Naive thymus-derived CD4-positive, alpha-beta T cell (primary cell): ENCODE measurements at regions not wholly inside any gene's neighbourhood (a gene's known extent, or its start where the extent isn't known, plus 50 kb on each side); places are given as distances from the start of the nearest gene placed in this dataset.

ENCODE experiments used
- ATAC-seq: fragments of 150-1000 bp; cut with Tn5 transposase; 2 replicates; pipeline ENCODE4 v1.10.0; 2021; ENCODE audit warnings: mild to moderate bottlenecking, moderate library complexity
- CTCF ChIA-PET: fragments of 350-600 bp; sonication (Branson Sonifier 250); formaldehyde crosslinking; loops from one replicate; lab custom pipeline; 2021; ENCODE audit warnings: antibody characterized with exemption; lab: Charles Lee
- POLR2A ChIA-PET: fragments of 350-600 bp; sonication (Branson Sonifier 250); formaldehyde crosslinking; loops from one replicate; lab custom pipeline; 2021; ENCODE audit warnings: antibody characterized with exemption, inconsistent platforms; lab: Charles Lee
- DNase-seq, 9 donors: peaks; one replicate each; pipeline versions ENCODE4 v3.0.0 to v3.0.0-alpha.2; 2020 to 2022; ENCODE audit warnings: mixed read lengths in 1 of 9
- H3K27ac ChIP-seq: one replicate; pipeline ENCODE4 v1.7.0; 2013; ENCODE audit warnings: mild to moderate bottlenecking, low read depth, low read length, moderate library complexity
- H3K27me3 ChIP-seq, 2 donors: one replicate each; pipeline ENCODE4 v1.7.0; 2013; ENCODE audit warnings: low read length in 2 of 2, mild to moderate bottlenecking in 2 of 2, moderate library complexity in 2 of 2; ENCODE audit not compliant: control insufficient read depth in 2 of 2, insufficient read depth in 2 of 2
- H3K36me3 ChIP-seq, 3 experiments: 1 replicate in 2 of 3; 2 replicates in 1 of 3; pipeline ENCODE4 v1.7.0; 2013; ENCODE audit warnings: low read length in 3 of 3, mild to moderate bottlenecking in 3 of 3, moderate library complexity in 1 of 3; ENCODE audit not compliant: insufficient read depth in 3 of 3, control insufficient read depth in 2 of 3
- H3K4me1 ChIP-seq, 2 donors: one replicate each; pipeline ENCODE4 v1.7.0; 2013; ENCODE audit warnings: low read length in 2 of 2, mild to moderate bottlenecking in 2 of 2, moderate library complexity in 1 of 2; ENCODE audit not compliant: control insufficient read depth in 2 of 2, insufficient read depth in 2 of 2
- H3K4me3 ChIP-seq: 2 replicates; pipeline ENCODE4 v1.7.0; 2013; ENCODE audit warnings: mild to moderate bottlenecking, low read length
- H3K9me3 ChIP-seq, 3 experiments: 1 replicate in 2 of 3; 2 replicates in 1 of 3; pipeline ENCODE4 v1.7.0; 2013; ENCODE audit warnings: low read length in 3 of 3; ENCODE audit not compliant: control insufficient read depth in 2 of 3
- H3K27ac Mint-ChIP-seq, 9 donors: one replicate each; pipeline ENCODE4 v1.8.0; 2020 to 2022; ENCODE audit warnings: mixed read lengths in 9 of 9, mild to moderate bottlenecking in 8 of 9, moderate library complexity in 5 of 9, inconsistent platforms in 2 of 9
- H3K27me3 Mint-ChIP-seq, 5 donors: one replicate each; pipeline ENCODE4 v1.8.0; 2021 to 2022; ENCODE audit warnings: mixed read lengths in 5 of 5, mild to moderate bottlenecking in 1 of 5
- H3K36me3 Mint-ChIP-seq, 5 donors: one replicate each; pipeline ENCODE4 v1.8.0; 2020 to 2022; ENCODE audit warnings: mixed read lengths in 5 of 5, mild to moderate bottlenecking in 3 of 5, inconsistent platforms in 1 of 5
- H3K4me1 Mint-ChIP-seq, 7 donors: one replicate each; pipeline ENCODE4 v1.8.0; 2020 to 2022; ENCODE audit warnings: mixed read lengths in 7 of 7, mild to moderate bottlenecking in 3 of 7, inconsistent platforms in 1 of 7
- H3K4me3 Mint-ChIP-seq, 10 donors: one replicate each; pipeline ENCODE4 v1.8.0; 2020 to 2022; ENCODE audit warnings: mild to moderate bottlenecking in 10 of 10, mixed read lengths in 10 of 10, moderate library complexity in 6 of 10, inconsistent platforms in 2 of 10
- H3K9me3 Mint-ChIP-seq, 11 donors: one replicate each; pipeline ENCODE4 v1.8.0; 2020 to 2022; ENCODE audit warnings: mixed read lengths in 11 of 11, mild to moderate bottlenecking in 4 of 11, inconsistent platforms in 1 of 11, moderate library complexity in 1 of 11
- intact Hi-C, 2 donors: fragments of 100-400 bp; cut with micrococcal nuclease; formaldehyde crosslinking; loops; one replicate each; pipeline ENCODE4 v1.15.1; 2023

DNA sequence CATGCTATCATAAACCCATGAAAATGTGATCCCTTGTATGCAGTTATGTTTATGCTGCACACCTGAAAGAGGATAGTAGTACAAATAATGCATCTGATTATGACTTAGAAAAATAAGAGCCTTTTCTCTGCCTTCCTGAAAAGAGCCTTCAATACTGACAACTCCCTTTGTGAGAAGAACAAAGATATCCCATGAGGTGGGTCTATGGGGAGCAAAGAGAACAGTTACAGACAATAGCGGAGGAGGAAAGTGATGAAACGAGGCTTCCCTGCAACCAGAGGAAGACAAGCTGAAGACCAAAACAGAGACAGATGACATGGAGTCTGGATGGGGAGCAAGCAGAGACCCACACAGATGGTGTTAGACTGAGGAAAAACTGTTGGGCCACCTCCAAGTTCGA is 598.3 kb upstream of the PLXNA2 start:
- Histone ChIP-seq H3K36me3 (no peaks in the 10 kb centered on the region), H3K4me1 (no peaks in the 10 kb centered on the region), H3K27ac (no peak overlapping the region), H3K27me3 (no peaks in the 10 kb centered on the region), H3K9me3 (no peaks in the 10 kb centered on the region), H3K4me3 (no peak overlapping the region)
- no peak overlapping the region for H3K4me3 Mint-ChIP-seq
- H3K27me3 Mint-ChIP-seq: peaks cover 0 to 13% (median 0%) of the 10 kb centered on the region in 5 donors
- H3K9me3 Mint-ChIP-seq: peaks cover 0 to 5% (median 0%) of the 10 kb centered on the region in 11 donors
- ChIA-PET POLR2A (no interaction called here), CTCF (no interaction called here)
- intact Hi-C loops: no loop called here
- no peak for DNase-seq
- H3K36me3 Mint-ChIP-seq: peaks cover 0 to 5% (median 0%) of the 10 kb centered on the region in 5 donors
- H3K4me1 Mint-ChIP-seq: no peaks in the 10 kb centered on the region
- no peak overlapping the region for H3K27ac Mint-ChIP-seq
- ATAC-seq: no peak

GRCh38 chr1:208844158-208844557 is 600.0 kb upstream of the PLXNA2 start:
- intact Hi-C loops: no loop called here
- no peak overlapping the region for H3K4me3 ChIP-seq
- H3K27me3 ChIP-seq: no peaks in the 10 kb centered on the region

GRCh38 chr1:208848854-208849253 is 604.7 kb upstream of the PLXNA2 start:
- Histone ChIP-seq H3K4me1 (no peaks in the 10 kb centered on the region), H3K27me3 (no peaks in the 10 kb centered on the region), H3K9me3 (no peaks in the 10 kb centered on the region), H3K36me3 (no peaks in the 10 kb centered on the region), H3K27ac (no peak overlapping the region), H3K4me3 (no peak overlapping the region)
- POLR2A ChIA-PET: no interaction called here
- DNase-seq (no peak), ATAC-seq (no peak)
- Mint-ChIP-seq H3K27ac (no peak overlapping the region), H3K27me3 (peaks cover 0 to 10% (median 0%) of the 10 kb centered on the region in 5 donors), H3K9me3 (peaks cover 0 to 7% (median 0%) of the 10 kb centered on the region in 11 donors), H3K36me3 (no peaks in the 10 kb centered on the region), H3K4me3 (no peak overlapping the region), H3K4me1 (no peaks in the 10 kb centered on the region)
- intact Hi-C loops: no loop called here
- CTCF ChIA-PET: no interaction called here

More at GRCh38 chr1:208844158-208844557, 600.0 kb upstream of the PLXNA2 start:
- ChIA-PET POLR2A (no interaction called here), CTCF (no interaction called here)
- no peak for DNase-seq
- Mint-ChIP-seq H3K4me3 (no peak overlapping the region), H3K4me1 (no peaks in the 10 kb centered on the region), H3K9me3 (peaks cover 0 to 5% (median 0%) of the 10 kb centered on the region in 11 donors), H3K27me3 (peaks cover 0 to 13% (median 0%) of the 10 kb centered on the region in 5 donors), H3K36me3 (peaks cover 0 to 5% (median 0%) of the 10 kb centered on the region in 5 donors), H3K27ac (no peak overlapping the region)
- Histone ChIP-seq H3K27ac (no peak overlapping the region), H3K4me1 (no peaks in the 10 kb centered on the region), H3K36me3 (no peaks in the 10 kb centered on the region), H3K9me3 (no peaks in the 10 kb centered on the region)
- ATAC-seq: no peak

- Histone ChIP-seq H3K36me3 (no peaks in the 10 kb centered on the region), H3K9me3 (no peaks in the 10 kb centered on the region), H3K4me1 (no peaks in the 10 kb centered on the region), H3K27me3 (no peaks in the 10 kb centered on the region), H3K4me3 (no peak overlapping the region), H3K27ac (no peak overlapping the region)
- peaks cover 0 to 4% (median 0%) of the 10 kb centered on the region in 5 donors for H3K27me3 Mint-ChIP-seq
- no peaks in the 10 kb centered on the region for H3K36me3 Mint-ChIP-seq
- POLR2A ChIA-PET: no interaction called here
- ATAC-seq (no peak), DNase-seq (no peak)
- H3K4me1 Mint-ChIP-seq: no peaks in the 10 kb centered on the region
- no peak overlapping the region for H3K27ac Mint-ChIP-seq
- intact Hi-C loops: no loop called here
- no peak overlapping the region for H3K4me3 Mint-ChIP-seq
- H3K9me3 Mint-ChIP-seq: peaks cover 0 to 7% (median 0%) of the 10 kb centered on the region in 11 donors
- CTCF ChIA-PET: no interaction called here
These were observed 606.3 kb upstream of the PLXNA2 start for GRCh38 chr1:208850442-208850841.

DNA sequence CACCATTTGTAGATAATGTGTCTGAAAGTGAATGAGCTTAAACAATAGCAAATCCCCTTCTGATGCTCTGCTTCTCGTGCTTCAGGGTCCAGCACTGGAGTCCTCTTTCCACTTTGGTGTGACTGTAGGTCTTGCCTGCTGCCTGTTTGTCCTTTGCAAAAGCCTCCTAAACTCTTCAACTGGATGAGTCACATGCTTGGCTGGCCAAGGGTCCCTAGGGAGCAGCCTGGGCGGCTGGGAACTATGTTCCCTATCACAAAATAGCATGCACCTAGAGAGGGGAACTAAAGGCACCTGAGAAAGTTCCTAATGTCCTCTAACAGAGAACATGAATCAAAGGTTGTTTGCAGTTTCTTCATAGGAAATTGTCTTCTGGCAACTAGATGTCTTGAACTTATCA is 607.2 kb upstream of the PLXNA2 start:
- no peaks in the 10 kb centered on the region for H3K36me3 Mint-ChIP-seq

GRCh38 chr1:208852911-208853310 is 608.7 kb upstream of the PLXNA2 start:
- ATAC-seq: no peak
- Mint-ChIP-seq H3K27ac (no peak overlapping the region), H3K27me3 (peaks cover 0 to 4% (median 0%) of the 10 kb centered on the region in 5 donors), H3K9me3 (peaks cover 0 to 11% (median 0%) of the 10 kb centered on the region in 11 donors), H3K4me3 (no peak overlapping the region), H3K4me1 (no peaks in the 10 kb centered on the region), H3K36me3 (no peaks in the 10 kb centered on the region)
- Histone ChIP-seq H3K4me3 (no peak overlapping the region), H3K36me3 (no peaks in the 10 kb centered on the region), H3K4me1 (no peaks in the 10 kb centered on the region), H3K27ac (no peak overlapping the region), H3K27me3 (no peaks in the 10 kb centered on the region), H3K9me3 (no peaks in the 10 kb centered on the region)
- intact Hi-C loops: no loop called here
- no peak for DNase-seq
- ChIA-PET POLR2A (no interaction called here), CTCF (no interaction called here)

More for the DNA sequence above, 607.2 kb upstream of the PLXNA2 start:
- DNase-seq (no peak), ATAC-seq (no peak)
- no peaks in the 10 kb centered on the region for H3K27me3 ChIP-seq
- no peaks in the 10 kb centered on the region for H3K4me1 ChIP-seq
- Mint-ChIP-seq H3K27ac (no peak overlapping the region), H3K4me1 (no peaks in the 10 kb centered on the region), H3K9me3 (peaks cover 0 to 7% (median 0%) of the 10 kb centered on the region in 11 donors), H3K4me3 (no peak overlapping the region), H3K27me3 (peaks cover 0 to 4% (median 0%) of the 10 kb centered on the region in 5 donors)
- intact Hi-C loops: no loop called here
- no peak overlapping the region for H3K4me3 ChIP-seq
- no peaks in the 10 kb centered on the region for H3K9me3 ChIP-seq
- no peaks in the 10 kb centered on the region for H3K36me3 ChIP-seq
- H3K27ac ChIP-seq: no peak overlapping the region
- POLR2A ChIA-PET: no interaction called here
- CTCF ChIA-PET: no interaction called here

- H3K27ac ChIP-seq: no peak overlapping the region
- Mint-ChIP-seq H3K9me3 (peaks cover 0 to 8% (median 0%) of the 10 kb centered on the region in 11 donors), H3K4me3 (no peak overlapping the region), H3K4me1 (no peaks in the 10 kb centered on the region), H3K27me3 (peaks cover 0 to 5% (median 0%) of the 10 kb centered on the region in 5 donors), H3K36me3 (no peaks in the 10 kb centered on the region), H3K27ac (no peak overlapping the region)
- no peaks in the 10 kb centered on the region for H3K9me3 ChIP-seq
- intact Hi-C loops: no loop called here
- POLR2A ChIA-PET: no interaction called here
- H3K27me3 ChIP-seq: no peaks in the 10 kb centered on the region
- CTCF ChIA-PET: no interaction called here
- ATAC-seq (no peak), DNase-seq (no peak)
- H3K4me1 ChIP-seq: no peaks in the 10 kb centered on the region
- no peaks in the 10 kb centered on the region for H3K36me3 ChIP-seq
- H3K4me3 ChIP-seq: no peak overlapping the region
These were observed 611.2 kb upstream of the PLXNA2 start for GRCh38 chr1:208855403-208855802.
